Tibial nerve (tissue), 3 donors: ENCODE measurements at regions not wholly inside any gene's neighbourhood (a gene's known extent, or its start where the extent isn't known, plus 50 kb on each side); places are given as distances from the start of the nearest gene placed in this dataset.

ENCODE experiments used
- CTCF ChIP-seq, 5 experiments: fragments of 200-600 bp in 3 of 5; fragments of 450-650 bp in 2 of 5; sonication (generic) in 3 of 5; IDR thresholded peaks; one replicate each; pipeline ENCODE4 v1.5.1; 2016 to 2019; ENCODE audit warnings: antibody characterized with exemption in 5 of 5, mild to moderate bottlenecking in 3 of 5, moderate library complexity in 2 of 5
- POLR2A ChIP-seq, 2 donors: fragments of 450-650 bp; IDR thresholded peaks; one replicate each; pipeline ENCODE4 v1.6.1; 2017; ENCODE audit warnings: antibody characterized with exemption in 2 of 2, mild to moderate bottlenecking in 2 of 2, moderate library complexity in 2 of 2

GRCh38 chr18:67217551-67218166 lies 298.9 kb downstream of the DSEL start:
- TF ChIP-seq POLR2A (IDR thresholded peaks at IDR 0.05): no peak
- peak; percentile 66 to 83 (median 76) for TF ChIP-seq CTCF (IDR thresholded peaks at IDR 0.05)
